SHP77 treated with DMSO at 0.1 percent for 48 hours (cell line): ENCODE measurements at regions not wholly inside any gene's neighbourhood (a gene's known extent, or its start where the extent isn't known, plus 50 kb on each side); places are given as distances from the start of the nearest gene placed in this dataset.
"Not testable (repeated sequence)": the region's sequence is repeated elsewhere in the genome, so short reads cannot be mapped to it uniquely, and the experiment has no call there.

Experiments used
- DNase-seq: peaks from one replicate; lab custom pipeline; 2025; lab: John Stamatoyannopoulos, UW

GRCh38 chr18:47407736-47408135 lies 156.3 kb upstream of the SKOR2 start:
- DNase-seq, result no peak

- no peak for DNase-seq
These were observed 153.4 kb upstream of the SKOR2 start for GRCh38 chr18:47404845-47405244.

- no peak for DNase-seq
These were observed 152.5 kb upstream of the SKOR2 start for GRCh38 chr18:47403949-47404348.

- no peak for DNase-seq
These were observed 151.9 kb upstream of the SKOR2 start for GRCh38 chr18:47403317-47403716.

GRCh38 chr18:47399475-47399874 lies 148.0 kb upstream of the SKOR2 start:
- DNase-seq, result no peak

- DNase-seq, result no peak
These were observed 146.3 kb upstream of the SKOR2 start for GRCh38 chr18:47397671-47398319.

- DNase-seq, result no peak
These were observed 140.2 kb upstream of the SKOR2 start for GRCh38 chr18:47391665-47392064.

GRCh38 chr18:47390410-47391024 lies 139.1 kb upstream of the SKOR2 start:
- no peak for DNase-seq

- DNase-seq, result no peak
These were observed 137.8 kb upstream of the SKOR2 start for GRCh38 chr18:47389210-47389609.

- DNase-seq, result no peak
These were observed 136.4 kb upstream of the SKOR2 start for GRCh38 chr18:47387864-47388263.

- no peak for DNase-seq
These were observed 132.3 kb upstream of the SKOR2 start for GRCh38 chr18:47383729-47384128.

GRCh38 chr18:47381975-47382570 lies 130.6 kb upstream of the SKOR2 start:
- DNase-seq, result no peak

- no peak for DNase-seq
These were observed 128.7 kb upstream of the SKOR2 start for GRCh38 chr18:47380153-47380552.

- DNase-seq, result no peak
These were observed 122.0 kb upstream of the SKOR2 start for GRCh38 chr18:47373465-47373864.

- no peak for DNase-seq
These were observed 118.6 kb upstream of the SKOR2 start for GRCh38 chr18:47370052-47370451.

- DNase-seq, result not testable (repeated sequence)
These were observed 102.6 kb upstream of the SKOR2 start for GRCh38 chr18:47354061-47354460.

- no peak for DNase-seq
These were observed 94.6 kb upstream of the SKOR2 start for GRCh38 chr18:47346016-47346415.

GRCh38 chr18:47345291-47345690 lies 93.8 kb upstream of the SKOR2 start:
- no peak for DNase-seq

GRCh38 chr18:47343291-47343690 lies 91.8 kb upstream of the SKOR2 start:
- no peak for DNase-seq

GRCh38 chr18:47342566-47342965 lies 91.1 kb upstream of the SKOR2 start:
- DNase-seq, result no peak

- DNase-seq, result no peak
These were observed 90.2 kb upstream of the SKOR2 start for GRCh38 chr18:47341678-47342077.

GRCh38 chr18:47334966-47335365 lies 83.5 kb upstream of the SKOR2 start:
- no peak for DNase-seq

- no peak for DNase-seq
These were observed 82.6 kb upstream of the SKOR2 start for GRCh38 chr18:47333926-47334635.
